ENCODE measurements at regions not wholly inside any gene's neighbourhood (a gene's known extent, or its start where the extent isn't known, plus 50 kb on each side); places are given as distances from the start of the nearest gene placed in this dataset.

DNA sequence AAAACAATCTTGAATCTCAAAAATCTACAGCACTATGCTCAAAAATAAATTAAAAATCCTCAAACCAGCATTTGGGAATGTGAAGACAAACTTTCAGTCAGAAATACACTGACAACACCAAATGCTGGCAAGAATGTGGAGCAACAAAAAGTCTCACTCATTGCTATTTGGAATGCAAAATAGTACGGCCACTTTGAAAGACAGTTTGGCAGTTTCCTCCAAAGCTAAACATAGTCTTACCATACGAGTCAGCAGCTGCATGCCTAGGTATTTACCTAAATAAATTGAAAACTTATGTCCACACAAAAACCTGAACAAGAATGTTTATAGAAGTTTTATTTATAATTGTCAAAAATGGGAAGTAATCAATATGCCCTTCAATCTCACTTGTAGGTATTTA, 904.2 kb upstream of the LRRC4C start:
- TF ChIP-seq, protein P1, sequence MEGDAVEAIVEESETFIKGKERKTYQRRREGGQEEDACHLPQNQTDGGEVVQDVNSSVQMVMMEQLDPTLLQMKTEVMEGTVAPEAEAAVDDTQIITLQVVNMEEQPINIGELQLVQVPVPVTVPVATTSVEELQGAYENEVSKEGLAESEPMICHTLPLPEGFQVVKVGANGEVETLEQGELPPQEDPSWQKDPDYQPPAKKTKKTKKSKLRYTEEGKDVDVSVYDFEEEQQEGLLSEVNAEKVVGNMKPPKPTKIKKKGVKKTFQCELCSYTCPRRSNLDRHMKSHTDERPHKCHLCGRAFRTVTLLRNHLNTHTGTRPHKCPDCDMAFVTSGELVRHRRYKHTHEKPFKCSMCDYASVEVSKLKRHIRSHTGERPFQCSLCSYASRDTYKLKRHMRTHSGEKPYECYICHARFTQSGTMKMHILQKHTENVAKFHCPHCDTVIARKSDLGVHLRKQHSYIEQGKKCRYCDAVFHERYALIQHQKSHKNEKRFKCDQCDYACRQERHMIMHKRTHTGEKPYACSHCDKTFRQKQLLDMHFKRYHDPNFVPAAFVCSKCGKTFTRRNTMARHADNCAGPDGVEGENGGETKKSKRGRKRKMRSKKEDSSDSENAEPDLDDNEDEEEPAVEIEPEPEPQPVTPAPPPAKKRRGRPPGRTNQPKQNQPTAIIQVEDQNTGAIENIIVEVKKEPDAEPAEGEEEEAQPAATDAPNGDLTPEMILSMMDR (IDR thresholded peaks at IDR 0.05; ENCODE audit: extremely low read depth, insufficient read depth, missing control alignments), result no peak
- in situ Hi-C loops (cut with MboI; ENCODE audit: low pct_unique_long_range_greater_than_20kb, low sequenced_read_pairs, unreplicated experiment), result no loop called here
- no peak for DNase-seq (ENCODE audit: low spot score)

DNA sequence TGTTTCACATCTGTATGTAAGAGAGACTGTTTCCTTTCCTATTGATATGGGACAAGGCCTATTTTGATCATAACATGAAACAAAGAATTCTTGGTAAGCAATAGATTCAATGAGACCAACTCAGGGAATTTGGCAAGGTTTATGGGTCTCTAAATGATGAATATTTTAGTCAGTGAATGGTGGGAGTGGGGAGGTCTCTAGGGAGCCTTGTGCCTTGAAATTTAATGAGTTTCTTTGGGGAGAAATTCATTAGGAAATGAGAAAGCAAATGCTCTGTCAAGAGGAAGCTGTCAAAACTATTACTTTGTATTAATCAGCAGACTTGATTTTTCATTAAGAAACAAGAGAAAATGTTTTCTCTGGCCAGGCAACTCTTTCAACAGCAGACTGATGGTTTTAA, 921.7 kb upstream of the API5 start:
- DNase-seq (ENCODE audit: low spot score), result no peak
- in situ Hi-C loops (cut with MboI; ENCODE audit: low pct_unique_long_range_greater_than_20kb, low sequenced_read_pairs, unreplicated experiment), result no loop called here
- TF ChIP-seq, protein P1 (IDR thresholded peaks at IDR 0.05; ENCODE audit: extremely low read depth, insufficient read depth, missing control alignments), result no peak

- TF ChIP-seq, protein P1 (IDR thresholded peaks at IDR 0.05; ENCODE audit: extremely low read depth, insufficient read depth, missing control alignments), result no peak
- in situ Hi-C loops (cut with MboI; ENCODE audit: low pct_unique_long_range_greater_than_20kb, low sequenced_read_pairs, unreplicated experiment), result no loop called here
- DNase-seq (ENCODE audit: low spot score), result no peak
Measured at GRCh38 chr11:42397483-42397882, 914.3 kb upstream of the API5 start.

GRCh38 chr11:42407341-42407740, 904.5 kb upstream of the API5 start:
- TF ChIP-seq, protein P1 (IDR thresholded peaks at IDR 0.05; ENCODE audit: extremely low read depth, insufficient read depth, missing control alignments), result peak; percentile 31
- no peak for DNase-seq (ENCODE audit: low spot score)
- in situ Hi-C loops (cut with MboI; ENCODE audit: low pct_unique_long_range_greater_than_20kb, low sequenced_read_pairs, unreplicated experiment), result no loop called here

- DNase-seq (ENCODE audit: low spot score), result no peak
- TF ChIP-seq, protein P1 (IDR thresholded peaks at IDR 0.05; ENCODE audit: extremely low read depth, insufficient read depth, missing control alignments), result no peak
- in situ Hi-C loops (cut with MboI; ENCODE audit: low pct_unique_long_range_greater_than_20kb, low sequenced_read_pairs, unreplicated experiment), result no loop called here
Measured at GRCh38 chr11:42410251-42410955, 901.4 kb upstream of the API5 start.

- no peak for DNase-seq (ENCODE audit: low spot score)
- in situ Hi-C loops (cut with MboI; ENCODE audit: low pct_unique_long_range_greater_than_20kb, low sequenced_read_pairs, unreplicated experiment), result no loop called here
- TF ChIP-seq, protein P1 (IDR thresholded peaks at IDR 0.05; ENCODE audit: extremely low read depth, insufficient read depth, missing control alignments), result no peak
Measured at GRCh38 chr11:42412590-42412989, 899.2 kb upstream of the API5 start.
